ENCODE measurements at regions not wholly inside any gene's neighbourhood (a gene's known extent, or its start where the extent isn't known, plus 50 kb on each side); places are given as distances from the start of the nearest gene placed in this dataset.

DNA sequence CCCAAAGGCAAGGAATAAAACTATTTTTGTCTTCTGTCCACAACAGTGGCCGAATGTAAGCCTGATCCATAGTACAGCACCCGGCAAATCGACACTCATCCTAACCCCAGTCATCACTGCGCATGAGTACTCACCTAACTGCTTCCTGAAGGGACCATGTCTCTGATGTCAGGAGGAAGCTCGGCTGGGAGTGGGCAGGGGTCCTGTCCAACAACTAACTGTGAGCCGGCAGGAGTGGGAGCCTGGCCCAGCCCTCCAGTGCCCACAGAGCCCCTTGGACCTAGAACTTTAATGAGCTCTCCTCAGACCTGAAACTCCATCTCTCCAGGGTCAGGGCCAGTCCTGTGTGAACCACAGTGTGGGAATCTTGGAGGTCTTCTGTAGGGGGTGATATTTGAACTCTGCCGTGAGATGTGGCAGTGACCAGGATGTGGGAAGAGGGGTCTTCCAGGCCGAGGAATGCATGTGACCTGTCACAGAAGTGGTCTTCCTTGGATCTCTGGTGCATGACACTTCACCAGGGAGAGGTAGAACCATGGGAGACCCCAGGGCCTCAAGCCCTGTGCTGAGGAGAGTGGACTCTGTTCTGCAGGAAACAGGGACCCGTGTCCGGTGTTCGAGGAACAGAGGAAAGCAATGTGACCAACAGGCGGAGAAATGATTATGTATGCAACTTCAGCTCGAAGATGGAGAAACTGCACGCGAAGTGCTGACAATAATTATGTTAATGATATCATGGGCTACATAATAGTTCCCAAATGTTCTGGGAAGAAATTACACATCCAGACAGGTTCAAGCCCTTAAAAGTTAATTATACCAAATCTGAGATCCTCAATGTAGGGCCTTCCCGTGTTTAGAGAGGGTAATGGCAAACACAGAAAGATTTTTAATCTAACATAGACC lies 240.1 kb upstream of the HDAC4 start (continued):
- TF ChIP-seq CXXC5 (CRISPR knock-in tag; IDR thresholded peaks at IDR 0.05) (no peak), SMAD1 (IDR thresholded peaks at IDR 0.05; ENCODE audit: low read depth, low read length, partially characterized antibody) (no peak), DPF2 (IDR thresholded peaks at IDR 0.05) (no peak)
- TF ChIP-seq, protein P1, sequence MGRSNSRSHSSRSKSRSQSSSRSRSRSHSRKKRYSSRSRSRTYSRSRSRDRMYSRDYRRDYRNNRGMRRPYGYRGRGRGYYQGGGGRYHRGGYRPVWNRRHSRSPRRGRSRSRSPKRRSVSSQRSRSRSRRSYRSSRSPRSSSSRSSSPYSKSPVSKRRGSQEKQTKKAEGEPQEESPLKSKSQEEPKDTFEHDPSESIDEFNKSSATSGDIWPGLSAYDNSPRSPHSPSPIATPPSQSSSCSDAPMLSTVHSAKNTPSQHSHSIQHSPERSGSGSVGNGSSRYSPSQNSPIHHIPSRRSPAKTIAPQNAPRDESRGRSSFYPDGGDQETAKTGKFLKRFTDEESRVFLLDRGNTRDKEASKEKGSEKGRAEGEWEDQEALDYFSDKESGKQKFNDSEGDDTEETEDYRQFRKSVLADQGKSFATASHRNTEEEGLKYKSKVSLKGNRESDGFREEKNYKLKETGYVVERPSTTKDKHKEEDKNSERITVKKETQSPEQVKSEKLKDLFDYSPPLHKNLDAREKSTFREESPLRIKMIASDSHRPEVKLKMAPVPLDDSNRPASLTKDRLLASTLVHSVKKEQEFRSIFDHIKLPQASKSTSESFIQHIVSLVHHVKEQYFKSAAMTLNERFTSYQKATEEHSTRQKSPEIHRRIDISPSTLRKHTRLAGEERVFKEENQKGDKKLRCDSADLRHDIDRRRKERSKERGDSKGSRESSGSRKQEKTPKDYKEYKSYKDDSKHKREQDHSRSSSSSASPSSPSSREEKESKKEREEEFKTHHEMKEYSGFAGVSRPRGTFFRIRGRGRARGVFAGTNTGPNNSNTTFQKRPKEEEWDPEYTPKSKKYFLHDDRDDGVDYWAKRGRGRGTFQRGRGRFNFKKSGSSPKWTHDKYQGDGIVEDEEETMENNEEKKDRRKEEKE (IDR thresholded peaks at IDR 0.05; ENCODE audit: borderline replicate concordance in 1 of 2, control insufficient read depth in 1 of 2, low read depth in 2 of 2, low read length in 1 of 2) = no peak

DNA sequence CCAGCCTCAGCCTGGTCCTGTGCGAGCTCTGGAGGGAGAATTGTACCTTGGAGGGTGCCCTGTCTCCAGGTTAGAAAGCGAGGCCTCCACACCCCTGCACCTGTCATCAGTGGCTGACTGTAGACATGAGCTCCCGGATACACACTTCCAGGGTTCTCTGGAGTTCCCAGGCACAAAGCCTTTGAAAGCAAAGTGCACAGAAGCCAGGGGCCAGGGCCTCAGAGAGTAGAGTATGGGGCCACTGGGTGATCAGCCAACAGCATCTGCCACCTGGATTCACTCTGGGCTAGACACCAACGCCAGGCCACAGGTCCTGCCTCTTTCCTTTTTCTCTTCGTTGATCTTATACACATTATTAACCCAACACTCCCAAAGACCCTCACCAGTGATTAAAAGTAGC lies 239.4 kb upstream of the HDAC4 start:
- H3K27me3 ChIP-seq (ENCODE audit: control insufficient read depth in 2 of 2, insufficient read depth in 2 of 2, low read length in 2 of 2) = peaks cover 0 to 5% of the 10 kb centered on the region in 2 experiments; a peak in 1 of 5 replicates
- CTCF ChIA-PET (ENCODE audit: low intra/inter-chr PET ratio) = no interaction called here
- intact Hi-C loops (cut with micrococcal nuclease) (no loop called here), in situ Hi-C loops (cut with MboI) (no loop called here)
- no peak for DNase-seq (ENCODE audit: extremely low read depth in 1 of 4, low spot score in 3 of 4)
- no peaks in the 10 kb centered on the region for H3K79me2 ChIP-seq (ENCODE audit: control insufficient read depth, insufficient read depth, low read length)
- H3K4me2 ChIP-seq (ENCODE audit: insufficient read depth, low read length) = no peak overlapping the region
- BruUV-seq (replicated peaks) = no TSS peak
- ATAC-seq = no peak
- no peaks in the 10 kb centered on the region for H3K4me1 ChIP-seq (replicated peaks in 1 of 2; ENCODE audit: control insufficient read depth in 2 of 2, insufficient read depth in 2 of 2, low read length in 2 of 2)
- H3K4me3 ChIP-seq = no peak overlapping the region
- WGBS (ENCODE audit: insufficient coverage, low coverage, missing lambda C conversion rate) = 0% methylated on average over 4 of the region's 5 CpGs
- H3K27ac ChIP-seq (ENCODE audit: extremely low read depth, low read depth, low read length) = no peak overlapping the region
- no peaks in the 10 kb centered on the region for H3K9me1 ChIP-seq (ENCODE audit: control insufficient read depth, insufficient read depth, low read length)
- no peaks in the 10 kb centered on the region for H3K9me3 ChIP-seq (replicated peaks; ENCODE audit: control insufficient read depth, insufficient read depth, low read depth, low read length)
- FAIRE-seq = no peak
- no peaks in the 10 kb centered on the region for H4K20me1 ChIP-seq (replicated peaks; ENCODE audit: control insufficient read depth, insufficient read depth, low read length)
- H3K36me3 ChIP-seq (ENCODE audit: control insufficient read depth, insufficient read depth, low read length) = no peaks in the 10 kb centered on the region
- H2AFZ ChIP-seq (ENCODE audit: low read depth, low read length) = no peak overlapping the region
- TF ChIP-seq TAL1 (IDR thresholded peaks at IDR 0.05) (no peak), ARHGAP35 (IDR thresholded peaks at IDR 0.05; ENCODE audit: partially characterized antibody) (no peak), FOXP1 (CRISPR knock-in tag; IDR thresholded peaks at IDR 0.05) (no peak), TSHZ1 (CRISPR knock-in tag; IDR thresholded peaks at IDR 0.05) (no peak), ZBTB1 (CRISPR knock-in tag; IDR thresholded peaks at IDR 0.05; ENCODE audit: borderline replicate concordance, low read depth) (no peak)
- no peak overlapping the region for H3K9ac ChIP-seq (ENCODE audit: insufficient read depth in 1 of 2, low read depth in 2 of 2, low read length in 2 of 2)
- POLR2A ChIA-PET = interaction anchor here (0.6 kb wide), 2 partner anchors 14 to 56 kb away, joined by 3 to 4 read pairs; no protein-coding TSS in a partner anchor
